Left ventricle myocardium inferior (tissue), 1 donor: ENCODE measurements at regions not wholly inside any gene's neighbourhood (a gene's known extent, or its start where the extent isn't known, plus 50 kb on each side); places are given as distances from the start of the nearest gene placed in this dataset.
"Not testable (repeated sequence)": the region's sequence is repeated elsewhere in the genome, so short reads cannot be mapped to it uniquely, and the experiment has no call there.

Experiments used
- DNase-seq: peaks from one replicate; pipeline ENCODE4 v3.0.0-alpha.2; 2020
- H3K27ac ChIP-seq: fragments of 200-600 bp; replicated peaks from 2 replicates; pipeline ENCODE4 v1.8.0; 2021
- H3K27me3 ChIP-seq: fragments of 200-600 bp; 2 replicates; pipeline ENCODE4 v1.8.0; 2021; ENCODE audit warnings: low read depth
- H3K36me3 ChIP-seq: fragments of 200-600 bp; 2 replicates; pipeline ENCODE4 v1.8.0; 2021
- H3K4me1 ChIP-seq: fragments of 200-600 bp; 2 replicates; pipeline ENCODE4 v1.8.0; 2021
- H3K4me3 ChIP-seq: fragments of 200-600 bp; 2 replicates; pipeline ENCODE4 v1.8.0; 2021; ENCODE audit warnings: mild to moderate bottlenecking, moderate library complexity
- H3K9me3 ChIP-seq: fragments of 200-600 bp; replicated peaks from 2 replicates; pipeline ENCODE4 v1.8.0; 2021
- CTCF ChIP-seq: fragments of 200-600 bp; IDR thresholded peaks from 2 replicates; pipeline ENCODE4 v1.8.0; 2021; ENCODE audit warnings: antibody characterized with exemption, mild to moderate bottlenecking, borderline replicate concordance
- intact Hi-C: fragments of 100-400 bp; cut with micrococcal nuclease; formaldehyde crosslinking; loops from one replicate; pipeline ENCODE4 v1.11.0; 2022
- donor health status: DM: no; HTN: yes; CAD: no; lungs with severe emphysema.

DNA sequence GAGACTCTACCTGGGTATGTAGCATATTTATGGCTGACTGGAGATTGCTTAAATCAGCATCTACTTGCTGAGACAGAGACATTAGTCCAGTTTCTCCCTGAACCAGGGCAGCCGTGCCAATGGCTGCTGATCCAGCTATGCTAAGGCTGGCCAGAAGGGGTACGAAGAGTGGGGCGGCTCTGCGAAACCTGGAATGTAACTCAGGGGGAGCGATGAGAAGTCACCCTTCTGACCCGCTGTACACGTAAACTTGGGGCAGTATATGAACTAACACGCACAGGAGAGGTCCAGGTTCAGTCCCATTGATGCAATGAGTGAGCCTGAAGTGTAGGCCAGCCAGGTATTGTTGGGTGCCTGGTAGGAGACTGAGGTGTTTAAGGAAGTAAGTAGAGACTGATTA is 73.7 kb downstream of the PRR15 start:
- Histone ChIP-seq H3K27ac (no peak overlapping the region), H3K4me3 (no peak overlapping the region), H3K9me3 (no peaks in the 10 kb centered on the region), H3K4me1 (no peaks in the 10 kb centered on the region), H3K36me3 (no peaks in the 10 kb centered on the region), H3K27me3 (no peaks in the 10 kb centered on the region)
- no peak for DNase-seq
- intact Hi-C loops, result no loop called here
- TF ChIP-seq CTCF, result no peak

DNA sequence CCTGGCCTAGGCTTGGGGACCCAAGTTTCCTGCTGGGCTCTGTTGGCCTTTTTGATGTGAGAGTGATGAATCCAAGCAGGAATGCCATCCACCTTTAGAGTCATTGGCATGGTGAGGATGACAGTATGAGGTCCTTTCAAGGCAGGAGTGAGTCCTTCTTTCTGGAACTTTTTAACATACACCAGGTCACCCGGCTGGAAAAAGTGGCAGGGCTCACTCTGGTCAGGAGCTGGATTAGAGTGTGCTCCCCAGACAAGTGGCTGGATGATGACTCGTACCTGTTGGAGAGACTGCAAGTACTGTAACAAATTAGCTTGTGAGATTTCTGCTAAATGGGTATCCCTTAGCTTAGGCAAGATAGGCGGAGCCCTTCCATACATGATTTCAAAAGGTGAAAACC is 75.2 kb downstream of the PRR15 start:
- H3K9me3 ChIP-seq, H3K27ac ChIP-seq, H3K4me1 ChIP-seq, H3K27me3 ChIP-seq, H3K4me3 ChIP-seq, intact Hi-C loops, H3K36me3 ChIP-seq, DNase-seq: not testable (repeated sequence)

- Histone ChIP-seq H3K4me3 (no peak overlapping the region), H3K27me3 (no peaks in the 10 kb centered on the region), H3K4me1 (no peaks in the 10 kb centered on the region), H3K36me3 (no peaks in the 10 kb centered on the region), H3K9me3 (no peaks in the 10 kb centered on the region), H3K27ac (no peak overlapping the region)
- intact Hi-C loops, result no loop called here
- no peak for TF ChIP-seq CTCF
- DNase-seq, result no peak
Measured at GRCh38 chr7:29639386-29639785, 75.8 kb downstream of the PRR15 start.

DNA sequence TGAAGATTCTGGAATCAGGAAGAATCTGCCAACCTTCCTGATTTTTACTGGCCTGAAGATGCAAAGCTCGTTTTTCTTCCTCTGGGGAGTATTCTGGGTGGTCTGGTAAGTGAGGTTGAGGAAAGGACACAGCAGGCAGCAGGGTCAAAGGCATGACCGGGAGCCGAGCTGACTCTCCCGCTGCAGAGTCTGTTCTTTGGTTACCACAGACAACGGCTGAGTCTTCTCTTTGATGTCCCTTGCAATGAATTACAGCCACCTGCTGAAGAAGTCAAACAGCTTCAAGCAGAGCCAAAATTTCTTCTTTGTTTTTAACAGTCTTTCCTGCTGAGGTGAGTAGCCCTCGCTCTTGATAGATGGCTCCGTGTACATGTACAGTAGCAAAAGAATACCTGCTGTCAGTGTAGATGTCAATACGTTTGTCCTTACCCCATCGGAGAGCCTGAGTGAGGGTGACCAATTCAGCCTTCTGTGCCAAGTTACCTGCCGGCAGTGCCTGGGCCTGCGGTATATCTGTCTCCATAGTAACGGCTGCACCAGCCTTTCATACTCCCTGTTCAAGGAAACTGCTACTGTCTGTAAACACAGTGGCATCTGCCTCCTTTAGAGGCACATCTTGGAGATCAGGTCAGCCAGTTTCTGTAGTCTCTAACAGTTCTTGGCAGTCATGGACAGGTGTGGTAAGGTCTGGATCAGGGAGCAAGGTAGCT is 76.4 kb downstream of the PRR15 start:
- no peaks in the 10 kb centered on the region for H3K4me1 ChIP-seq
- no peak overlapping the region for H3K27ac ChIP-seq
- no peaks in the 10 kb centered on the region for H3K27me3 ChIP-seq
- H3K36me3 ChIP-seq, result no peaks in the 10 kb centered on the region
- H3K9me3 ChIP-seq, result no peaks in the 10 kb centered on the region
- DNase-seq, result no peak
- TF ChIP-seq CTCF, result no peak
- intact Hi-C loops, result no loop called here
- no peak overlapping the region for H3K4me3 ChIP-seq

- no peak for DNase-seq
- intact Hi-C loops, result no loop called here
- TF ChIP-seq CTCF, result no peak
- Histone ChIP-seq H3K27me3 (no peaks in the 10 kb centered on the region), H3K9me3 (no peaks in the 10 kb centered on the region), H3K36me3 (no peaks in the 10 kb centered on the region), H3K27ac (no peak overlapping the region), H3K4me3 (no peak overlapping the region), H3K4me1 (peaks cover 10% of the 10 kb centered on the region)
Measured at GRCh38 chr7:29641651-29642050, 78.0 kb downstream of the PRR15 start.

DNA sequence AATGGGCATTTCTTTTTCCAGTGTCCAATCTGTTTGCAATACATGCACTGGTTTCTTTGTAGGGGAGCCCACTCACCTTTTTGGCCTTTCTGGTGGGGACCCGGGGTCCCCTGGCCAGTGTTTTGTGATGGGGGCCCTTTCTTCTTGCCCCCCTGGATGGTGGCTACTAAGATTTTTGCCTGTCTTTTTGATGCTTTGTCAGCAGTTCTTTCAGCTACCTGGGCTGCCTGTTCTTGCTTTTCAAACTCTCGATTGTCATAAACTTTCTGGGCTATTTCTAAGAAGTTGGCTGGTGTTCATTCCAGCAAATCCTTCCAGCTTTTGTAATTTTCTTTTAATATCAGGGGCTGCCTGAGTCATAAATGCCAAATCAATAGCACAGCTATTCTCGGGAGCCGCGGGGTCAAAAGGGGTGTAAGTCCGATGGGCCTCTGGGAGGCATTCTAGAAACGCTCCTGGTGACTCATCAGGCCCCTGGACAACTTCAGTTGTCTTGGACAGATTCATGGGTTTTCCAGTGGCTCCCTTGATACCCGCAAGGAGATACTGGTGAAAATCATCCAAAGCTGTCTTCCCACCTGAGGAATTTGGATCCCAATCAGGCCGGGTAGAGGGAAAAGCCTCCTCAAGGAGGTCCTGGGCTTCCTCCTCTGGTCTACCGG is 79.0 kb downstream of the PRR15 start:
- TF ChIP-seq CTCF, result no peak
- Histone ChIP-seq H3K4me1 (peaks cover 19% of the 10 kb centered on the region), H3K36me3 (no peaks in the 10 kb centered on the region), H3K27me3 (no peaks in the 10 kb centered on the region), H3K27ac (no peak overlapping the region), H3K9me3 (no peaks in the 10 kb centered on the region), H3K4me3 (no peak overlapping the region)
- no peak for DNase-seq
- intact Hi-C loops, result no loop called here

DNA sequence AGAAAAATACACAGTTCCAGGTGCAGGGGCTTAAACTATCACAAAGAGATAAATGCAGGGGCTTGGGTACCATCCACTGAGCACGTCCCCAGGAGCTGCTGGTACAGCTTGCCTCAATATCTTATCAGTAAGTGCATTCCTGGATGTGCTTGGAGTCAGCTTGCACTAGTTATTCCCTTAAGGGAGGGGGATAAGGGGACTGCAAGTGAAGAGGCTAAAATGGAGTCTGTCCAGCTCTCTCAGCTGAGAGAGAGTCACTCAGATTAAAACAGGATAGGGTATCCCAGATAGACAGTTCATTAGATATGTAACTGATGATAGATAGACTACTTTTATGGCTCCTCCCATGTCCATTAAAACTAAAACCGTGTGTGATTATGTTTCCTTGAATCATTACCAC is 82.5 kb downstream of the PRR15 start:
- H3K27ac ChIP-seq, intact Hi-C loops: not testable (repeated sequence)

More for the DNA sequence above, 82.5 kb downstream of the PRR15 start:
- H3K36me3 ChIP-seq, H3K27me3 ChIP-seq, DNase-seq, H3K9me3 ChIP-seq, H3K4me3 ChIP-seq: not testable (repeated sequence)
- peaks cover 34% of the 10 kb centered on the region for H3K4me1 ChIP-seq
